ENCODE measurements at regions not wholly inside any gene's neighbourhood (a gene's known extent, or its start where the extent isn't known, plus 50 kb on each side); places are given as distances from the start of the nearest gene placed in this dataset.

DNA sequence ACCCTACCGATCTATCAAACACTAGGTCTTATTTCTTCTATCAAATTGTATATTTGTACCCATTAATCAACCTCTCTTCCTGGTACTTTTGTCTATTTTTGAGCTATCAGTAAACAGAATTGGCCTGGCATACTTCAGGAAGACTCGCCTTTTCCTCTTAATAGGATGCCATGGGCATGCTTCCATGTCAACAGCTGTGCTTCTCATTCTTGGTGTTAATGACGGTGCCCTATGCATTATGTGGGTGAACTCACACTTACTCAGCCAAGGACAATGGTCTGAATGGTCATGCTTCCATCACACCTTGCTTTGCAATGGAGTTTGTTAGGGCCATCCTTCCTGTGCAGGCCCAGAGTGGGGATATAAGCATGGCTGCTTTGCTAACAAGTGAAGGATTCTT lies 521.8 kb downstream of the MIAT start:
- no peaks in the 10 kb centered on the region for H3F3A ChIP-seq (ENCODE audit: insufficient read depth, low read length)
- no peak overlapping the region for H3K9ac ChIP-seq (ENCODE audit: low read length)
- H4K20me1 ChIP-seq (ENCODE audit: insufficient read depth, low read length), result no peaks in the 10 kb centered on the region
- no peaks in the 10 kb centered on the region for H3K9me3 ChIP-seq (ENCODE audit: low read length)
- no peak overlapping the region for H3K4me2 ChIP-seq (ENCODE audit: low read length)
- H3K4me1 ChIP-seq (ENCODE audit: insufficient read depth, low read length, severe bottlenecking), result no peaks in the 10 kb centered on the region
- no peak overlapping the region for H2AFZ ChIP-seq (ENCODE audit: low read length)
- H3K36me3 ChIP-seq (ENCODE audit: insufficient read depth, low read length), result no peaks in the 10 kb centered on the region
- no peaks in the 10 kb centered on the region for H3K9me2 ChIP-seq (ENCODE audit: low read depth, low read length)
- TF ChIP-seq, protein P1, sequence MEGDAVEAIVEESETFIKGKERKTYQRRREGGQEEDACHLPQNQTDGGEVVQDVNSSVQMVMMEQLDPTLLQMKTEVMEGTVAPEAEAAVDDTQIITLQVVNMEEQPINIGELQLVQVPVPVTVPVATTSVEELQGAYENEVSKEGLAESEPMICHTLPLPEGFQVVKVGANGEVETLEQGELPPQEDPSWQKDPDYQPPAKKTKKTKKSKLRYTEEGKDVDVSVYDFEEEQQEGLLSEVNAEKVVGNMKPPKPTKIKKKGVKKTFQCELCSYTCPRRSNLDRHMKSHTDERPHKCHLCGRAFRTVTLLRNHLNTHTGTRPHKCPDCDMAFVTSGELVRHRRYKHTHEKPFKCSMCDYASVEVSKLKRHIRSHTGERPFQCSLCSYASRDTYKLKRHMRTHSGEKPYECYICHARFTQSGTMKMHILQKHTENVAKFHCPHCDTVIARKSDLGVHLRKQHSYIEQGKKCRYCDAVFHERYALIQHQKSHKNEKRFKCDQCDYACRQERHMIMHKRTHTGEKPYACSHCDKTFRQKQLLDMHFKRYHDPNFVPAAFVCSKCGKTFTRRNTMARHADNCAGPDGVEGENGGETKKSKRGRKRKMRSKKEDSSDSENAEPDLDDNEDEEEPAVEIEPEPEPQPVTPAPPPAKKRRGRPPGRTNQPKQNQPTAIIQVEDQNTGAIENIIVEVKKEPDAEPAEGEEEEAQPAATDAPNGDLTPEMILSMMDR (IDR thresholded peaks at IDR 0.05; ENCODE audit: low read length), result no peak
- no peak for TF ChIP-seq EZH2 (IDR thresholded peaks at IDR 0.05; ENCODE audit: borderline replicate concordance, low read length)
- H3K4me3 ChIP-seq (ENCODE audit: low read depth, low read length, poor library complexity, severe bottlenecking), result no peak overlapping the region
- H3K27me3 ChIP-seq (ENCODE audit: insufficient read depth, low read length), result 0 out of 2 replicates have a peak, but pooled peaks cover 3% of the 10 kb centered on the region
- H3K27ac ChIP-seq (ENCODE audit: low read depth, low read length, poor library complexity, severe bottlenecking), result no peak overlapping the region
- no peaks in the 10 kb centered on the region for H3K79me2 ChIP-seq (ENCODE audit: insufficient read depth, low read length)

DNA sequence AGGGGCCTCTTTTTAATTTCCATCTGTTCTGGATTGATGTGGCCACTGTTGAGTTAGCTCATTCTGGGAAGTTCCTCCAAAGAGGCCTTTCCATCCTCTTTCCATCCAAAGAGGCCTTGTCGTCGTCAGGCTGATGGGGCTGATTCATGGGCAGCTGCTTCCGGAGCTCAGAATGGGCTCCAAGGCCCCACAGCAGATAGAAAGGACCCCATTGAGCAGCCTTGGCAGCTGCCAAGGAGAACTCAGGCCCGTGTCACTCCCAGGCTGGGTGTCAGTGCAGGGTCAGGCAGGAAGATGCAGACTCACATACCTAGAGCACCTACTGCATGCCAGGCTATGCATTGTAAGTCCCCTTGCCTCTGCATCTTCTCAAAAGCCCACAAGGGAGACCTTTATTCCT lies 524.1 kb downstream of the MIAT start:
- Histone ChIP-seq H2AFZ (ENCODE audit: low read length) (no peak overlapping the region), H3K9me3 (ENCODE audit: low read length) (no peaks in the 10 kb centered on the region), H4K20me1 (ENCODE audit: insufficient read depth, low read length) (no peaks in the 10 kb centered on the region), H3K36me3 (ENCODE audit: insufficient read depth, low read length) (no peaks in the 10 kb centered on the region), H3F3A (ENCODE audit: insufficient read depth, low read length) (no peaks in the 10 kb centered on the region), H3K27me3 (ENCODE audit: insufficient read depth, low read length) (0 out of 2 replicates have a peak, but pooled peaks cover 5% of the 10 kb centered on the region), H3K4me2 (ENCODE audit: low read length) (no peak overlapping the region), H3K9ac (ENCODE audit: low read length) (no peak overlapping the region), H3K79me2 (ENCODE audit: insufficient read depth, low read length) (no peaks in the 10 kb centered on the region), H3K9me2 (ENCODE audit: low read depth, low read length) (no peaks in the 10 kb centered on the region), H3K4me3 (ENCODE audit: low read depth, low read length, poor library complexity, severe bottlenecking) (no peak overlapping the region), H3K27ac (ENCODE audit: low read depth, low read length, poor library complexity, severe bottlenecking) (no peak overlapping the region), H3K4me1 (ENCODE audit: insufficient read depth, low read length, severe bottlenecking) (no peaks in the 10 kb centered on the region)
- TF ChIP-seq, protein P1 (IDR thresholded peaks at IDR 0.05; ENCODE audit: low read length), result no peak
- TF ChIP-seq EZH2 (IDR thresholded peaks at IDR 0.05; ENCODE audit: borderline replicate concordance, low read length), result no peak

DNA sequence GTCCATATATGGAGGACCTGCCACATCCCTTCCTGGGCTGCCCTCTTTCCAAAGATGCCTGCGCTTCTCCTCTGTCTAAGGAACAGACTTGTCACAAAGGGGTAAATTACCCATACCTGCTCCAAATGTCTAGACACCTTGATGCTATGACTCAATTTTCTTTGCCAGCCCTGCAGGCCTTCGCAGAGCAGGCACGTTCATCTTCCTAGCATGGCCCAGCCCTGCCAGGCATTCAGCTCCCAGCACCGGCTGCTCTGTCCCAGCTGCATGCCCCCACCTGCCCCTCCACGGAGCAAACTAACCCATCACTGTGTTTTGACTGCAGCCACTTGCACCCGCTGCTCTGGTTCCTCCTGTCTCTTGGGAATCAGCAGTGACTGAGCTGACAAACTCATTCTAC lies 526.1 kb downstream of the MIAT start:
- Histone ChIP-seq H3K9me2 (ENCODE audit: low read depth, low read length) (no peaks in the 10 kb centered on the region), H3K4me2 (ENCODE audit: low read length) (no peak overlapping the region), H2AFZ (ENCODE audit: low read length) (no peak overlapping the region), H3K9ac (ENCODE audit: low read length) (no peak overlapping the region), H3K36me3 (ENCODE audit: insufficient read depth, low read length) (no peaks in the 10 kb centered on the region), H3K4me1 (ENCODE audit: insufficient read depth, low read length, severe bottlenecking) (no peaks in the 10 kb centered on the region), H3K79me2 (ENCODE audit: insufficient read depth, low read length) (no peaks in the 10 kb centered on the region), H3K9me3 (ENCODE audit: low read length) (no peaks in the 10 kb centered on the region), H3K27me3 (ENCODE audit: insufficient read depth, low read length) (0 out of 2 replicates have a peak, but pooled peaks cover 5% of the 10 kb centered on the region), H3K4me3 (ENCODE audit: low read depth, low read length, poor library complexity, severe bottlenecking) (no peak overlapping the region), H3F3A (ENCODE audit: insufficient read depth, low read length) (no peaks in the 10 kb centered on the region), H3K27ac (ENCODE audit: low read depth, low read length, poor library complexity, severe bottlenecking) (no peak overlapping the region), H4K20me1 (ENCODE audit: insufficient read depth, low read length) (no peaks in the 10 kb centered on the region)
- TF ChIP-seq EZH2 (IDR thresholded peaks at IDR 0.05; ENCODE audit: borderline replicate concordance, low read length), result no peak
- TF ChIP-seq, protein P1 (IDR thresholded peaks at IDR 0.05; ENCODE audit: low read length), result no peak

All from OCI-LY1 (cell line).